DOHH2 (cell line): ENCODE measurements at regions not wholly inside any gene's neighbourhood (a gene's known extent, or its start where the extent isn't known, plus 50 kb on each side); places are given as distances from the start of the nearest gene placed in this dataset.

Experiments
- H3F3A ChIP-seq: fragments of 200-600 bp; sonication (generic), shearing (Covaris generic); 2 replicates; pipeline ENCODE4 v1.6.0; 2016; ENCODE audit warnings: antibody characterized with exemption, mild to moderate bottlenecking; ENCODE audit not compliant: control insufficient read depth, insufficient read depth
- H3K27ac ChIP-seq: fragments of 200-600 bp; sonication (generic); 2 replicates; pipeline ENCODE4 v1.5.1; 2014; ENCODE audit warnings: low read depth, mild to moderate bottlenecking, low read length, moderate library complexity
- H3K27me3 ChIP-seq: fragments of 200-600 bp; sonication (generic); 2 replicates; pipeline ENCODE4 v1.6.1; 2014; ENCODE audit warnings: mild to moderate bottlenecking, low read length, mixed read lengths; ENCODE audit not compliant: control insufficient read depth
- H3K36me3 ChIP-seq: fragments of 200-600 bp; sonication (generic); 2 replicates; pipeline ENCODE4 v1.6.1; 2014; ENCODE audit warnings: mild to moderate bottlenecking, low read length, moderate library complexity, mixed read lengths; ENCODE audit not compliant: control insufficient read depth
- H3K4me1 ChIP-seq: fragments of 200-600 bp; sonication (generic); 2 replicates; pipeline ENCODE4 v1.6.1; 2014; ENCODE audit warnings: mild to moderate bottlenecking, low read length, mixed read lengths; ENCODE audit not compliant: control insufficient read depth
- H3K4me2 ChIP-seq: fragments of 200-600 bp; sonication (generic); 2 replicates; pipeline ENCODE4 v1.6.0; 2014; ENCODE audit warnings: mild to moderate bottlenecking, low read length, moderate library complexity
- H3K4me3 ChIP-seq: fragments of 200-600 bp; sonication (generic); 2 replicates; pipeline ENCODE4 v1.5.1; 2014; ENCODE audit warnings: mild to moderate bottlenecking, low read length, mixed read lengths
- H3K79me2 ChIP-seq: fragments of 200-600 bp; sonication (generic); 2 replicates; pipeline ENCODE4 v1.6.1; 2014; ENCODE audit warnings: mild to moderate bottlenecking, low read length, mixed read lengths; ENCODE audit not compliant: control insufficient read depth
- H3K9me2 ChIP-seq: fragments of 200-600 bp; sonication (generic); replicated peaks from 2 replicates; pipeline ENCODE4 v1.6.1; 2014; ENCODE audit warnings: mild to moderate bottlenecking, low read length, mixed read lengths; ENCODE audit not compliant: control insufficient read depth
- H3K9me3 ChIP-seq: fragments of 200-600 bp; sonication (generic); 2 replicates; pipeline ENCODE4 v1.6.1; 2014; ENCODE audit warnings: antibody characterized with exemption, low read length, mixed read lengths; ENCODE audit not compliant: control insufficient read depth, insufficient read depth
- H4K20me1 ChIP-seq: fragments of 200-600 bp; sonication (generic); 2 replicates; pipeline ENCODE4 v1.6.0; 2014; ENCODE audit warnings: low read depth, mild to moderate bottlenecking, antibody characterized with exemption, low read length, moderate library complexity; ENCODE audit not compliant: control insufficient read depth, insufficient read depth
- CTCF ChIP-seq: fragments of 200-600 bp; sonication (generic); IDR thresholded peaks from one replicate; pipeline ENCODE4 v1.5.1; 2014; ENCODE audit warnings: antibody characterized with exemption, mild to moderate bottlenecking, low read depth, low read length; ENCODE audit not compliant: poor library complexity, severe bottlenecking
- EZH2phosphoT487 ChIP-seq: fragments of 200-600 bp; sonication (generic); IDR thresholded peaks from 2 replicates; pipeline ENCODE4 v1.6.1; 2017; ENCODE audit warnings: borderline replicate concordance, mild to moderate bottlenecking, antibody characterized with exemption, low read length, moderate library complexity, mixed read lengths

GRCh38 chr9:109560470-109561132 is 62.5 kb upstream of the PTPN3 start:
- no peak overlapping the region for H3K4me2 ChIP-seq

GRCh38 chr9:109561137-109561536 is 63.0 kb upstream of the PTPN3 start:
- Histone ChIP-seq H3K4me1 (no peaks in the 10 kb centered on the region), H3K27me3 (no peaks in the 10 kb centered on the region), H3K4me3 (no peak overlapping the region), H3K27ac (no peak overlapping the region), H3K79me2 (no peaks in the 10 kb centered on the region), H3K9me2 (no peaks in the 10 kb centered on the region), H4K20me1 (no peaks in the 10 kb centered on the region), H3K4me2 (no peak overlapping the region), H3F3A (no peaks in the 10 kb centered on the region), H3K36me3 (no peaks in the 10 kb centered on the region), H3K9me3 (no peaks in the 10 kb centered on the region)
- TF ChIP-seq EZH2phosphoT487, result no peak
- TF ChIP-seq CTCF, result no peak

More at GRCh38 chr9:109560470-109561132, 62.5 kb upstream of the PTPN3 start:
- no peaks in the 10 kb centered on the region for H3K9me3 ChIP-seq
- H3K27me3 ChIP-seq, result no peaks in the 10 kb centered on the region
- H3K27ac ChIP-seq, result no peak overlapping the region
- H3F3A ChIP-seq, result no peaks in the 10 kb centered on the region
- no peaks in the 10 kb centered on the region for H4K20me1 ChIP-seq
- H3K9me2 ChIP-seq, result no peaks in the 10 kb centered on the region
- H3K36me3 ChIP-seq, result no peaks in the 10 kb centered on the region
- no peak overlapping the region for H3K4me3 ChIP-seq
- H3K4me1 ChIP-seq, result no peaks in the 10 kb centered on the region
- no peaks in the 10 kb centered on the region for H3K79me2 ChIP-seq
- no peak for TF ChIP-seq CTCF

GRCh38 chr9:109568089-109568488 is 70.0 kb upstream of the PTPN3 start:
- Histone ChIP-seq H3F3A (no peaks in the 10 kb centered on the region), H3K36me3 (no peaks in the 10 kb centered on the region), H3K4me1 (no peaks in the 10 kb centered on the region), H3K27ac (no peak overlapping the region), H3K27me3 (peaks cover 16% of the 10 kb centered on the region; the same call in 1 of the 2 replicates), H3K4me2 (no peak overlapping the region), H3K9me2 (no peaks in the 10 kb centered on the region), H3K9me3 (no peaks in the 10 kb centered on the region), H3K79me2 (no peaks in the 10 kb centered on the region), H4K20me1 (no peaks in the 10 kb centered on the region), H3K4me3 (no peak overlapping the region)
- TF ChIP-seq EZH2phosphoT487 (no peak), CTCF (no peak)
